Duodenal mucosa (tissue), 2 donors: ENCODE measurements at regions not wholly inside any gene's neighbourhood (a gene's known extent, or its start where the extent isn't known, plus 50 kb on each side); places are given as distances from the start of the nearest gene placed in this dataset.

Experiments used
- H3K27ac ChIP-seq: one replicate; pipeline ENCODE4 v1.7.0; 2013; ENCODE audit warnings: low read depth, low read length
- H3K27me3 ChIP-seq, 2 donors: one replicate each; pipeline ENCODE4 v1.7.0; 2013; ENCODE audit warnings: low read length in 2 of 2, control low read depth in 1 of 2; ENCODE audit not compliant: insufficient read depth in 2 of 2, control insufficient read depth in 1 of 2
- H3K36me3 ChIP-seq, 2 donors: one replicate each; pipeline ENCODE4 v1.7.0; 2013; ENCODE audit warnings: low read length in 2 of 2, control low read depth in 1 of 2; ENCODE audit not compliant: insufficient read depth in 2 of 2, control insufficient read depth in 1 of 2
- H3K4me1 ChIP-seq, 2 donors: one replicate each; pipeline ENCODE4 v1.7.0; 2013; ENCODE audit warnings: low read length in 2 of 2, control low read depth in 1 of 2; ENCODE audit not compliant: insufficient read depth in 2 of 2, control insufficient read depth in 1 of 2
- H3K4me3 ChIP-seq, 2 donors: one replicate each; pipeline ENCODE4 v1.7.0; 2013; ENCODE audit warnings: low read length in 2 of 2, low read depth in 1 of 2
- H3K9ac ChIP-seq, 2 donors: one replicate each; pipeline ENCODE4 v1.7.0; 2013; ENCODE audit warnings: low read length in 2 of 2, low read depth in 1 of 2
- H3K9me3 ChIP-seq, 2 donors: one replicate each; pipeline ENCODE4 v1.7.0; 2013; ENCODE audit warnings: low read length in 2 of 2, control low read depth in 1 of 2; ENCODE audit not compliant: control insufficient read depth in 1 of 2

- H3K9me3 ChIP-seq: no peaks in the 10 kb centered on the region
- H3K27ac ChIP-seq: no peak overlapping the region
- H3K4me3 ChIP-seq: no peak overlapping the region
- no peaks in the 10 kb centered on the region for H3K27me3 ChIP-seq
- H3K9ac ChIP-seq: no peak overlapping the region
- no peaks in the 10 kb centered on the region for H3K36me3 ChIP-seq
- peaks cover 0 to 4% of the 10 kb centered on the region in 2 donors for H3K4me1 ChIP-seq
Observed at GRCh38 chr18:24797981-24798380, 337.5 kb downstream of the HRH4 start.

- Histone ChIP-seq H3K9ac (no peak overlapping the region), H3K27ac (no peak overlapping the region), H3K27me3 (no peaks in the 10 kb centered on the region), H3K4me3 (no peak overlapping the region), H3K36me3 (no peaks in the 10 kb centered on the region), H3K4me1 (peaks cover 0 to 4% of the 10 kb centered on the region in 2 donors), H3K9me3 (no peaks in the 10 kb centered on the region)
Observed at GRCh38 chr18:24799176-24799575, 338.7 kb downstream of the HRH4 start.

GRCh38 chr18:24799720-24800119 is 339.3 kb downstream of the HRH4 start:
- H3K9me3 ChIP-seq: no peaks in the 10 kb centered on the region
- no peaks in the 10 kb centered on the region for H3K36me3 ChIP-seq
- H3K27me3 ChIP-seq: no peaks in the 10 kb centered on the region
- peaks cover 0 to 4% of the 10 kb centered on the region in 2 donors for H3K4me1 ChIP-seq
- H3K27ac ChIP-seq: no peak overlapping the region
- H3K9ac ChIP-seq: no peak overlapping the region
- no peak overlapping the region for H3K4me3 ChIP-seq

GRCh38 chr18:24801001-24801400 is 340.6 kb downstream of the HRH4 start:
- H3K9ac ChIP-seq: no peak overlapping the region
- no peaks in the 10 kb centered on the region for H3K27me3 ChIP-seq
- H3K4me1 ChIP-seq: peaks cover 0 to 4% of the 10 kb centered on the region in 2 donors

GRCh38 chr18:24802456-24802855 is 342.0 kb downstream of the HRH4 start:
- Histone ChIP-seq H3K27ac (no peak overlapping the region), H3K9ac (no peak overlapping the region), H3K4me1 (peaks cover 0 to 4% of the 10 kb centered on the region in 2 donors), H3K27me3 (no peaks in the 10 kb centered on the region), H3K36me3 (no peaks in the 10 kb centered on the region), H3K9me3 (no peaks in the 10 kb centered on the region), H3K4me3 (no peak overlapping the region)

More at GRCh38 chr18:24801001-24801400, 340.6 kb downstream of the HRH4 start:
- no peaks in the 10 kb centered on the region for H3K9me3 ChIP-seq
- H3K4me3 ChIP-seq: no peak overlapping the region
- no peak overlapping the region for H3K27ac ChIP-seq
- no peaks in the 10 kb centered on the region for H3K36me3 ChIP-seq

GRCh38 chr18:24805156-24805555 is 344.7 kb downstream of the HRH4 start:
- Histone ChIP-seq H3K4me3 (no peak overlapping the region), H3K9ac (no peak overlapping the region), H3K4me1 (peaks cover 4 to 7% of the 10 kb centered on the region in 2 donors), H3K9me3 (no peaks in the 10 kb centered on the region), H3K36me3 (no peaks in the 10 kb centered on the region), H3K27ac (no peak overlapping the region), H3K27me3 (no peaks in the 10 kb centered on the region)

- H3K27me3 ChIP-seq: no peaks in the 10 kb centered on the region
- H3K9ac ChIP-seq: no peak overlapping the region
- H3K9me3 ChIP-seq: no peaks in the 10 kb centered on the region
- no peaks in the 10 kb centered on the region for H3K36me3 ChIP-seq
- no peak overlapping the region for H3K27ac ChIP-seq
- H3K4me1 ChIP-seq: peaks cover 0 to 7% of the 10 kb centered on the region in 2 donors
- H3K4me3 ChIP-seq: no peak overlapping the region
Observed at GRCh38 chr18:24809173-24809950, 348.9 kb downstream of the HRH4 start.

GRCh38 chr18:24810561-24811305 is 350.3 kb downstream of the HRH4 start:
- Histone ChIP-seq H3K9ac (no peak overlapping the region), H3K27me3 (no peaks in the 10 kb centered on the region), H3K4me1 (peaks cover 0 to 7% of the 10 kb centered on the region in 2 donors), H3K27ac (no peak overlapping the region), H3K9me3 (no peaks in the 10 kb centered on the region), H3K4me3 (no peak overlapping the region), H3K36me3 (no peaks in the 10 kb centered on the region)

- no peak overlapping the region for H3K9ac ChIP-seq
- no peak overlapping the region for H3K27ac ChIP-seq
- H3K4me3 ChIP-seq: no peak overlapping the region
- no peaks in the 10 kb centered on the region for H3K9me3 ChIP-seq
- H3K36me3 ChIP-seq: no peaks in the 10 kb centered on the region
- peaks cover 0 to 7% of the 10 kb centered on the region in 2 donors for H3K4me1 ChIP-seq
- no peaks in the 10 kb centered on the region for H3K27me3 ChIP-seq
Observed at GRCh38 chr18:24811950-24812681, 351.7 kb downstream of the HRH4 start.

GRCh38 chr18:24814521-24814920 is 354.1 kb downstream of the HRH4 start:
- H3K9me3 ChIP-seq: no peaks in the 10 kb centered on the region
- H3K9ac ChIP-seq: no peak overlapping the region
- H3K36me3 ChIP-seq: no peaks in the 10 kb centered on the region
- no peaks in the 10 kb centered on the region for H3K27me3 ChIP-seq
- H3K27ac ChIP-seq: no peak overlapping the region
- H3K4me1 ChIP-seq: peaks cover 0 to 3% of the 10 kb centered on the region in 2 donors
- H3K4me3 ChIP-seq: no peak overlapping the region
